Kidney (tissue), 13 donors: ENCODE measurements at regions not wholly inside any gene's neighbourhood (a gene's known extent, or its start where the extent isn't known, plus 50 kb on each side); places are given as distances from the start of the nearest gene placed in this dataset.

ENCODE experiments used
- DNase-seq, 5 donors: peaks; one replicate each; pipeline ENCODE4 v3.0.0-alpha.2; 2013 to 2020
- FAIRE-seq: peaks from 2 replicates; lab custom pipeline; 2012; peaks lifted over from hg19 to GRCh38; lab: Jason Lieb, UNC
- H3K27ac ChIP-seq, 2 donors: one replicate each; pipeline ENCODE4 v1.7.0; 2013; ENCODE audit warnings: low read depth in 2 of 2, low read length in 2 of 2, inconsistent platforms in 1 of 2
- H3K27me3 ChIP-seq: one replicate; pipeline ENCODE4 v1.7.1; 2013; ENCODE audit warnings: low read length, inconsistent platforms; ENCODE audit not compliant: control insufficient read depth, insufficient read depth
- H3K36me3 ChIP-seq, 3 donors: one replicate each; pipeline versions ENCODE4 v1.7.0 to v1.7.1; 2013; ENCODE audit warnings: low read length in 3 of 3, control low read depth in 1 of 3, inconsistent platforms in 1 of 3; ENCODE audit not compliant: insufficient read depth in 3 of 3, control insufficient read depth in 2 of 3
- H3K4me1 ChIP-seq, 3 donors: one replicate each; pipeline versions ENCODE4 v1.7.0 to v1.7.1; 2013; ENCODE audit warnings: low read length in 3 of 3, inconsistent platforms in 1 of 3, low read depth in 1 of 3; ENCODE audit not compliant: control insufficient read depth in 2 of 3, insufficient read depth in 2 of 3
- H3K4me3 ChIP-seq, 3 donors: one replicate each; pipeline versions ENCODE4 v1.7.0 to v1.8.1; 2013; ENCODE audit warnings: low read length in 3 of 3, control low read depth in 1 of 3, inconsistent platforms in 1 of 3
- H3K9ac ChIP-seq, 3 donors: one replicate each; pipeline versions ENCODE4 v1.7.0 to v1.7.1; 2013; ENCODE audit warnings: low read length in 3 of 3, control low read depth in 1 of 3, inconsistent platforms in 1 of 3
- H3K9me3 ChIP-seq, 3 donors: one replicate each; pipeline versions ENCODE4 v1.7.0 to v1.7.1; 2013; ENCODE audit warnings: low read length in 3 of 3, control low read depth in 1 of 3, inconsistent platforms in 1 of 3; ENCODE audit not compliant: control insufficient read depth in 2 of 3, insufficient read depth in 1 of 3
- CTCF ChIP-seq: IDR thresholded peaks from 3 replicates; pipeline ENCODE4 v1.5.1; 2012; ENCODE audit warnings: mild to moderate bottlenecking, moderate library complexity, borderline replicate concordance; ENCODE audit not compliant: insufficient read depth; ENCODE audit errors: extremely low read depth
- intact Hi-C: fragments of 100-400 bp; cut with DNase I; formaldehyde crosslinking; loops from one replicate; pipeline ENCODE4 v1.11.1; 2022
- donor health status: control.
- donor health status: control.
- donor health status: control.
- donor health status: control.
- donor health status: control.
- donor health status: DM: yes; HTN: yes; CAD: no.
- donor health status: Normal renal cell carcinoma (clear cell type).

GRCh38 chr11:109858152-109858551, 235.0 kb upstream of the ZC3H12C start:
- intact Hi-C loops = no loop called here
- Histone ChIP-seq H3K9me3 (no peaks in the 10 kb centered on the region), H3K9ac (no peak overlapping the region), H3K4me1 (no peaks in the 10 kb centered on the region), H3K27ac (no peak overlapping the region), H3K4me3 (no peak overlapping the region), H3K27me3 (no peaks in the 10 kb centered on the region), H3K36me3 (no peaks in the 10 kb centered on the region)
- DNase-seq (no peak), FAIRE-seq (no peak)
- no peak for TF ChIP-seq CTCF

- Histone ChIP-seq H3K9ac (no peak overlapping the region), H3K36me3 (no peaks in the 10 kb centered on the region), H3K4me1 (no peaks in the 10 kb centered on the region), H3K27me3 (no peaks in the 10 kb centered on the region), H3K4me3 (no peak overlapping the region), H3K27ac (no peak overlapping the region), H3K9me3 (no peaks in the 10 kb centered on the region)
- intact Hi-C loops = no loop called here
- no peak for TF ChIP-seq CTCF
- FAIRE-seq (no peak), DNase-seq (no peak)
These were observed 234.0 kb upstream of the ZC3H12C start for GRCh38 chr11:109859045-109859724.

- peak in 1 of 5 donors; percentile 25 for DNase-seq
- no peak for FAIRE-seq
- Histone ChIP-seq H3K9me3 (no peaks in the 10 kb centered on the region), H3K27me3 (no peaks in the 10 kb centered on the region), H3K4me1 (peaks cover 0 to 2% (median 0%) of the 10 kb centered on the region in 3 donors), H3K4me3 (no peak overlapping the region), H3K27ac (no peak overlapping the region), H3K9ac (no peak overlapping the region), H3K36me3 (no peaks in the 10 kb centered on the region)
- TF ChIP-seq CTCF = no peak
- intact Hi-C loops = no loop called here
These were observed 230.4 kb upstream of the ZC3H12C start for GRCh38 chr11:109862835-109863234.
